Esophagus squamous epithelium (tissue), 4 donors: ENCODE measurements at regions not wholly inside any gene's neighbourhood (a gene's known extent, or its start where the extent isn't known, plus 50 kb on each side); places are given as distances from the start of the nearest gene placed in this dataset.

Experiments used
- POLR2A ChIP-seq, 4 donors: fragments of 450-650 bp; IDR thresholded peaks; one replicate each; pipeline ENCODE4 v1.6.1; 2017; ENCODE audit warnings: antibody characterized with exemption in 4 of 4, mild to moderate bottlenecking in 4 of 4, moderate library complexity in 3 of 4
- TF ChIP-seq, protein P1 (sequence below), 6 experiments: fragments of 450-650 bp in 4 of 6; fragments of 200-600 bp in 2 of 6; sonication (generic) in 2 of 6; IDR thresholded peaks; one replicate each; pipeline ENCODE4 v1.5.1; 2016 to 2019; ENCODE audit warnings: antibody characterized with exemption in 6 of 6, mild to moderate bottlenecking in 4 of 6, moderate library complexity in 4 of 6

DNA sequence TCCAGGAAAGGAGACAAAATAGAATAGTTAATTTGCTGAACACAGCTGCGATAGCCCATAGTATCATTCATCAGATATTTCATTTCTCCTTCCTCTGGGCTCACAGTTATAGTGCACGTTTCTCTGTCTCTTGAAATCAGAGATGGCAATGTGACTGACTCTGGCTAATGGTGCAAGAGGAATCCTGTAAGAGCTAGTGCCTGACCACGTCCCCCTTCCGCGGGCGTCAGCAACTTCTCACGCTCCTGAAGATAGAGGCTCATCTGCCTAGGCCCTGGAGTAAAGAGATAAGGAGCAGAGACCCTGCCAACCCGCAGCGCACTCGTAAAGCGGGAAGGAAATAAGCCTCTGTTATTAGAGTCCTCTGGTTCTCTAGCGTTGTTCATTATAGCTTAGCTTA lies 391.8 kb downstream of the VPS13C start:
- TF ChIP-seq, protein P1, sequence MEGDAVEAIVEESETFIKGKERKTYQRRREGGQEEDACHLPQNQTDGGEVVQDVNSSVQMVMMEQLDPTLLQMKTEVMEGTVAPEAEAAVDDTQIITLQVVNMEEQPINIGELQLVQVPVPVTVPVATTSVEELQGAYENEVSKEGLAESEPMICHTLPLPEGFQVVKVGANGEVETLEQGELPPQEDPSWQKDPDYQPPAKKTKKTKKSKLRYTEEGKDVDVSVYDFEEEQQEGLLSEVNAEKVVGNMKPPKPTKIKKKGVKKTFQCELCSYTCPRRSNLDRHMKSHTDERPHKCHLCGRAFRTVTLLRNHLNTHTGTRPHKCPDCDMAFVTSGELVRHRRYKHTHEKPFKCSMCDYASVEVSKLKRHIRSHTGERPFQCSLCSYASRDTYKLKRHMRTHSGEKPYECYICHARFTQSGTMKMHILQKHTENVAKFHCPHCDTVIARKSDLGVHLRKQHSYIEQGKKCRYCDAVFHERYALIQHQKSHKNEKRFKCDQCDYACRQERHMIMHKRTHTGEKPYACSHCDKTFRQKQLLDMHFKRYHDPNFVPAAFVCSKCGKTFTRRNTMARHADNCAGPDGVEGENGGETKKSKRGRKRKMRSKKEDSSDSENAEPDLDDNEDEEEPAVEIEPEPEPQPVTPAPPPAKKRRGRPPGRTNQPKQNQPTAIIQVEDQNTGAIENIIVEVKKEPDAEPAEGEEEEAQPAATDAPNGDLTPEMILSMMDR (IDR thresholded peaks at IDR 0.05) = no peak
- no peak for TF ChIP-seq POLR2A (IDR thresholded peaks at IDR 0.05)
